RWPE2 (cell line): ENCODE measurements at regions not wholly inside any gene's neighbourhood (a gene's known extent, or its start where the extent isn't known, plus 50 kb on each side); places are given as distances from the start of the nearest gene placed in this dataset.
A peak's percentile ranks its signal among the peaks of the same experiment; 100 is the strongest.

Experiments used
- ATAC-seq: fragments of 200-7000 bp; cut with Tn5 transposase; 3 replicates; pipeline ENCODE4 v1.9.1; 2021; ENCODE audit warnings: low read depth
- DNase-seq: peaks from one replicate; pipeline ENCODE4 v3.0.0-alpha.2; 2020; ENCODE audit warnings: low spot score
- H3K27ac ChIP-seq: fragments of 450-650 bp; 2 replicates; pipeline ENCODE4 v1.5.1; 2017; ENCODE audit warnings: mild to moderate bottlenecking; ENCODE audit not compliant: poor library complexity, severe bottlenecking
- H3K27me3 ChIP-seq: fragments of 250-450 bp; sonication (Bioruptor Pico); 2 replicates; pipeline ENCODE4 v1.5.1; 2021; ENCODE audit warnings: mild to moderate bottlenecking, moderate library complexity; ENCODE audit not compliant: insufficient read depth, poor library complexity, severe bottlenecking
- H3K36me3 ChIP-seq: fragments of 250-450 bp; sonication (Bioruptor Pico); 2 replicates; pipeline ENCODE4 v1.5.1; 2020; ENCODE audit warnings: low read depth, mild to moderate bottlenecking, moderate library complexity
- H3K4me1 ChIP-seq: fragments of 250-450 bp; sonication (Bioruptor Pico); 2 replicates; pipeline ENCODE4 v1.5.1; 2021; ENCODE audit warnings: mild to moderate bottlenecking, moderate library complexity; ENCODE audit not compliant: insufficient read depth, poor library complexity, severe bottlenecking
- H3K4me3 ChIP-seq: fragments of 250-450 bp; sonication (Bioruptor Pico); 2 replicates; pipeline ENCODE4 v1.5.1; 2021; ENCODE audit warnings: mild to moderate bottlenecking, moderate library complexity; ENCODE audit not compliant: severe bottlenecking
- H3K9me3 ChIP-seq: fragments of 250-450 bp; sonication (Bioruptor Pico); 2 replicates; pipeline ENCODE4 v1.5.1; 2021; ENCODE audit warnings: mild to moderate bottlenecking, moderate library complexity; ENCODE audit not compliant: severe bottlenecking
- TF ChIP-seq, protein P1 (sequence below): fragments of 450-650 bp; IDR thresholded peaks from one replicate; pipeline ENCODE4 v1.5.1; 2017; ENCODE audit warnings: mild to moderate bottlenecking, moderate library complexity; ENCODE audit not compliant: poor library complexity, severe bottlenecking

DNA sequence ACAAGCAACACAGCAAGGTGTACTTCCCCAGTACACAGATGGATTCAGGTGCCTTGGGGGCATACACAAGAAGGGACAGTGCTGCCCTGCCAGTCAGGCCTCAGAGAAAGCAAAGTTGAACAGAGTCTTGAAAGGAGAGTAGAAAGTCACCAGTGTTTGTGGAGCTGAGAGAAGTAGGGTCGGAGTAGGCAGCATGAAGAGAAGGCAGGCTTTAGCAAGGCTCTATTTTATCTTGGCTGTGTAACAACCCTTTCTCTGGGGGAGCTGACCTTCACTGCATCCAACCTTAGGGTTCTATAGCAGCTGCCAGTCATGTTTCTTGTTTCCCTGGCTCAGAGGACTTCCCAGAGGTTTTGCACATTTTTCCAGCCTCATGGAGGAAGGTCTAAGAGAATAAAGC lies 77.4 kb upstream of the BLID start:
- H3K4me3 ChIP-seq = no peak overlapping the region
- DNase-seq = no peak
- peaks cover 13% of the 10 kb centered on the region for H3K36me3 ChIP-seq
- no peaks in the 10 kb centered on the region for H3K9me3 ChIP-seq
- no peak for ATAC-seq
- TF ChIP-seq, protein P1, sequence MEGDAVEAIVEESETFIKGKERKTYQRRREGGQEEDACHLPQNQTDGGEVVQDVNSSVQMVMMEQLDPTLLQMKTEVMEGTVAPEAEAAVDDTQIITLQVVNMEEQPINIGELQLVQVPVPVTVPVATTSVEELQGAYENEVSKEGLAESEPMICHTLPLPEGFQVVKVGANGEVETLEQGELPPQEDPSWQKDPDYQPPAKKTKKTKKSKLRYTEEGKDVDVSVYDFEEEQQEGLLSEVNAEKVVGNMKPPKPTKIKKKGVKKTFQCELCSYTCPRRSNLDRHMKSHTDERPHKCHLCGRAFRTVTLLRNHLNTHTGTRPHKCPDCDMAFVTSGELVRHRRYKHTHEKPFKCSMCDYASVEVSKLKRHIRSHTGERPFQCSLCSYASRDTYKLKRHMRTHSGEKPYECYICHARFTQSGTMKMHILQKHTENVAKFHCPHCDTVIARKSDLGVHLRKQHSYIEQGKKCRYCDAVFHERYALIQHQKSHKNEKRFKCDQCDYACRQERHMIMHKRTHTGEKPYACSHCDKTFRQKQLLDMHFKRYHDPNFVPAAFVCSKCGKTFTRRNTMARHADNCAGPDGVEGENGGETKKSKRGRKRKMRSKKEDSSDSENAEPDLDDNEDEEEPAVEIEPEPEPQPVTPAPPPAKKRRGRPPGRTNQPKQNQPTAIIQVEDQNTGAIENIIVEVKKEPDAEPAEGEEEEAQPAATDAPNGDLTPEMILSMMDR = no peak
- peaks cover 77% of the 10 kb centered on the region for H3K4me1 ChIP-seq
- peak overlapping the region; percentile 98 for H3K27ac ChIP-seq
- H3K27me3 ChIP-seq = no peaks in the 10 kb centered on the region

DNA sequence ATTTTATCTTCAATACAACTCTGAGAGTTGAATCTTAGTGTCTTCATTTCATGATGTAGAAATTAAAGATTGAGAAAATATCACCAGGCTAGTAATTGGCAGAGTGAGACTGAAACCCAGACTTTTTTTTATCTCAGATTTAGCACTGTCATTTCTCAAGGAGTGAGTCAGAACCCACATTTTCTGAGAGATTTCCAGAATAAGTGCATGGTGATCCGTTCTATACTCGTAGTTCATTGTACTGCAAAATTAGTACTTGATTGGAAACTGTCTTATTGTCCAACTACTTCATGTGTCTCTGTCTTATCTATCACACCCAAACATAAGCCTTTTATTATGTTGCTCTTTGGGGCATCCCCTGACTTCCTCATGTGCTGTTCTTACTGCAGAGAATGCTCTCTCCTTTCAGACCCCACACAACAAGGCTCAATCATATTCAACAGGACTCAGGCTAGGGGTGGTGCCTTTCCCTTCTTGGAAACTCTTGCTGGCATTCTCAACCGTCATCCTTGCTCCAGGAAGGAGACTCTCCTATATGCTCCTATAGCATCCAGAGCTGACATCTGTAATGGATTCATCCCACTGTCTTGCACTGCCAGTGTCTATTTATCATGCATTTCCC lies 76.7 kb upstream of the BLID start:
- peak overlapping the region; percentile 98 for H3K27ac ChIP-seq
- ATAC-seq = 0 out of 3 replicates have a peak, but pooled peaks have one; percentile 4
- TF ChIP-seq, protein P1 = no peak

DNA sequence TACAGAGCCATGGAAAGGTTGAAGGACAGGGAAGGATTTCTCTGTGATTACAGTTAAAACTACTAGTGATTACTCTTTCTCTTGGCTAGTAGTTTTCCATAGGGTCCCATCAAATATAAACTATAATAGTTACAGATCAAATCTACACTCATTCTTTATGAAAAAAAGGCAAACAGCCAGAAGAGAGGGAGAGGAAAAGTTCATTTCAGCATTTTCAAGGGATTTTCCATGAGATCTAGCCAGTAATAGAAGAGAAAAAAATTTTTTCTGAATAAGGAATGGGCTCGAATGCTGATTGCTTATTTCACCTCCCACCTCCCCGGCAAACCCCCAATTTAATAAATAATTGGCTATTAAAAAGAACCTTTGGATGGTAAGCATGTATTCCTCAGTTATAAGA lies 74.8 kb upstream of the BLID start:
- H3K9me3 ChIP-seq = peaks cover 9% of the 10 kb centered on the region
- no peaks in the 10 kb centered on the region for H3K27me3 ChIP-seq
- peaks cover 67% of the 10 kb centered on the region for H3K4me1 ChIP-seq
- H3K36me3 ChIP-seq = peaks cover 34% of the 10 kb centered on the region
- TF ChIP-seq, protein P1 = no peak
- DNase-seq (no peak), ATAC-seq (no peak)
- no peak overlapping the region for H3K4me3 ChIP-seq
- peak overlapping the region; percentile 98 for H3K27ac ChIP-seq

More for the DNA sequence above, 76.7 kb upstream of the BLID start:
- peaks cover 20% of the 10 kb centered on the region for H3K36me3 ChIP-seq
- peaks cover 75% of the 10 kb centered on the region for H3K4me1 ChIP-seq
- DNase-seq = no peak
- no peaks in the 10 kb centered on the region for H3K9me3 ChIP-seq
- H3K4me3 ChIP-seq = no peak overlapping the region
- no peaks in the 10 kb centered on the region for H3K27me3 ChIP-seq

DNA sequence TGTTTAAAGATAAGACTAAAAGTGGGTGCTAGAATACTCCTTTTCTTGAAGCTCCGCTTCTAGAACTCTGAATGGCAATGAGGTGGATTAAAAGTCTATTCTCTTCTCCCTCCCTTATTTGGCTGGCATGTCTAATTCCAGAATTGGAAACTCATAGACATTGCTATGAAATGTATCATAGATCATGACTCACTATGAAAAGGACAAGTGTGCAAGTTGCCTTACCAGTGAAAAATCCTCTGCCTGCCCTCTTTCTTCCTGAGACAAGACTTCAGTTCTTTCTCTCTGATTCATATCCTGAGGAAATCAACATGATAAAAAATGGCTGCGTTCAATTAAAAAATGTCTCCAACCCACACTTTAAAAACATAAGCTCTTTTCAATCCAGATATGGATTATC lies 73.2 kb upstream of the BLID start:
- DNase-seq (no peak), ATAC-seq (peak; percentile 76)
- Histone ChIP-seq H3K36me3 (peaks cover 43% of the 10 kb centered on the region), H3K4me3 (no peak overlapping the region), H3K27ac (peak overlapping the region; percentile 98), H3K4me1 (peaks cover 58% of the 10 kb centered on the region), H3K9me3 (peaks cover 15% of the 10 kb centered on the region), H3K27me3 (no peaks in the 10 kb centered on the region)
- TF ChIP-seq, protein P1 = no peak
